GM12872 (cell line): ENCODE measurements at regions not wholly inside any gene's neighbourhood (a gene's known extent, or its start where the extent isn't known, plus 50 kb on each side); places are given as distances from the start of the nearest gene placed in this dataset.

Source experiments
- CTCF ChIP-seq: IDR thresholded peaks from 3 replicates; pipeline ENCODE4 v1.5.1; 2011; ENCODE audit warnings: low read depth, mild to moderate bottlenecking, low read length, moderate library complexity; ENCODE audit not compliant: insufficient read depth

GRCh38 chr3:168976969-168977368 is 686.5 kb downstream of the MECOM start:
- TF ChIP-seq CTCF, result no peak

GRCh38 chr3:168975576-168975975 is 687.9 kb downstream of the MECOM start:
- TF ChIP-seq CTCF, result no peak

GRCh38 chr3:168974617-168975403 is 688.7 kb downstream of the MECOM start:
- no peak for TF ChIP-seq CTCF

GRCh38 chr3:168973897-168974296 is 689.6 kb downstream of the MECOM start:
- no peak for TF ChIP-seq CTCF

GRCh38 chr3:168973206-168973605 is 690.3 kb downstream of the MECOM start:
- TF ChIP-seq CTCF, result no peak

GRCh38 chr3:168968609-168969008 is 694.9 kb downstream of the MECOM start:
- no peak for TF ChIP-seq CTCF

- TF ChIP-seq CTCF, result no peak
Measured at GRCh38 chr3:168964736-168965135, 698.8 kb downstream of the MECOM start.
